GM12878 (cell line): ENCODE measurements at regions not wholly inside any gene's neighbourhood (a gene's known extent, or its start where the extent isn't known, plus 50 kb on each side); places are given as distances from the start of the nearest gene placed in this dataset.

Source experiments
- ELK1 ChIP-seq: IDR thresholded peaks from 2 replicates; pipeline ENCODE4 v1.6.1; 2012; ENCODE audit warnings: low read depth, low read length, improper control_type of control experiment
- ESRRA ChIP-seq: IDR thresholded peaks from 2 replicates; pipeline ENCODE4 v1.6.1; 2012; ENCODE audit warnings: mild to moderate bottlenecking, low read length, improper control_type of control experiment
- ETV6 ChIP-seq, 2 experiments: fragments of 450-650 bp in 1 of 2; IDR thresholded peaks in 1 of 2; conservative IDR thresholded peaks in 1 of 2; 2 replicates each; pipeline ENCODE4 v1.6.1; 2014; ENCODE audit warnings: antibody characterized with exemption in 1 of 2, borderline replicate concordance in 1 of 2, low read depth in 1 of 2, mild to moderate bottlenecking in 1 of 2, moderate library complexity in 1 of 2
- EZH2 ChIP-seq: IDR thresholded peaks from 2 replicates; pipeline ENCODE4 v1.6.1; 2012; ENCODE audit warnings: low read depth, mild to moderate bottlenecking, control low read depth, inconsistent platforms, low read length, borderline replicate concordance; ENCODE audit not compliant: control insufficient read depth
- IKZF1 ChIP-seq: fragments of 450-650 bp; conservative IDR thresholded peaks from 2 replicates; pipeline ENCODE4 v1.6.1; 2017; ENCODE audit warnings: antibody characterized with exemption, mild to moderate bottlenecking
- NFYB ChIP-seq: IDR thresholded peaks from 2 replicates; pipeline ENCODE4 v1.6.1; 2011; ENCODE audit warnings: low read depth, mild to moderate bottlenecking, low read length, improper control_type of control experiment, moderate library complexity; ENCODE audit not compliant: insufficient read depth
- PBX3 ChIP-seq: IDR thresholded peaks from 2 replicates; pipeline ENCODE4 v1.6.1; 2011; ENCODE audit warnings: mild to moderate bottlenecking, low read depth, low read length, moderate library complexity; ENCODE audit not compliant: insufficient replicate concordance
- POLR2AphosphoS5 ChIP-seq: IDR thresholded peaks from 2 replicates; pipeline ENCODE4 v1.6.1; 2011; ENCODE audit warnings: mild to moderate bottlenecking, low read length, inconsistent platforms
- ZNF24 ChIP-seq: fragments of 450-650 bp; IDR thresholded peaks from 2 replicates; pipeline ENCODE4 v1.6.1; 2017; ENCODE audit warnings: antibody characterized with exemption, mild to moderate bottlenecking

- TF ChIP-seq POLR2AphosphoS5 (no peak), ZNF24 (no peak), EZH2 (no peak), ETV6 (conservative IDR thresholded peaks at IDR 0.05 in 1 of 2, IDR thresholded peaks at IDR 0.05 in 1 of 2; ENCODE audit: borderline replicate concordance in 1 of 2, low read depth in 1 of 2) (no peak), ESRRA (no peak), NFYB (no peak), PBX3 (no peak), ELK1 (no peak), IKZF1 (no peak)
Measured at GRCh38 chr4:176575141-176575730, 217.5 kb downstream of the VEGFC start.
